D341Med (cell line): ENCODE measurements at regions not wholly inside any gene's neighbourhood (a gene's known extent, or its start where the extent isn't known, plus 50 kb on each side); places are given as distances from the start of the nearest gene placed in this dataset.

Experiments
- DNase-seq: peaks from one replicate; pipeline ENCODE4 v3.0.0; 2012; ENCODE audit warnings: low spot score

- no peak for DNase-seq
Measured at GRCh38 chr14:76974365-76974764, 54.1 kb downstream of the IRF2BPL start.

GRCh38 chr14:76971549-76971948 is 57.0 kb downstream of the IRF2BPL start:
- DNase-seq = peak; percentile 9

- DNase-seq = no peak
Measured at GRCh38 chr14:76968621-76969063, 59.9 kb downstream of the IRF2BPL start.

GRCh38 chr14:76967788-76968187 is 60.7 kb downstream of the IRF2BPL start:
- DNase-seq = no peak

- no peak for DNase-seq
Measured at GRCh38 chr14:76965232-76965631, 63.3 kb downstream of the IRF2BPL start.

GRCh38 chr14:76964695-76965094 is 63.8 kb downstream of the IRF2BPL start:
- DNase-seq = no peak

- DNase-seq = no peak
Measured at GRCh38 chr14:76963372-76963771, 65.1 kb downstream of the IRF2BPL start.

GRCh38 chr14:76962303-76962660 is 66.2 kb downstream of the IRF2BPL start:
- no peak for DNase-seq

- DNase-seq = no peak
Measured at GRCh38 chr14:76961631-76962302, 66.7 kb downstream of the IRF2BPL start.

GRCh38 chr14:76958980-76959710 is 69.4 kb downstream of the IRF2BPL start:
- DNase-seq = peak; percentile 17

GRCh38 chr14:76958020-76958979 is 70.2 kb downstream of the IRF2BPL start:
- no peak for DNase-seq

GRCh38 chr14:76957224-76957891 is 71.2 kb downstream of the IRF2BPL start:
- DNase-seq = no peak

- DNase-seq = peak; percentile 86
Measured at GRCh38 chr14:76956316-76957090, 72.0 kb downstream of the IRF2BPL start.

- no peak for DNase-seq
Measured at GRCh38 chr14:76955575-76956315, 72.8 kb downstream of the IRF2BPL start.

- DNase-seq = no peak
Measured at GRCh38 chr14:76954394-76955190, 73.9 kb downstream of the IRF2BPL start.

GRCh38 chr14:76953311-76953945 is 75.1 kb downstream of the IRF2BPL start:
- no peak for DNase-seq

GRCh38 chr14:76951166-76951565 is 77.3 kb downstream of the IRF2BPL start:
- DNase-seq = no peak

- no peak for DNase-seq
Measured at GRCh38 chr14:76950055-76951020, 78.2 kb downstream of the IRF2BPL start.
